Endothelial cell of umbilical vein (primary cell): ENCODE measurements at regions not wholly inside any gene's neighbourhood (a gene's known extent, or its start where the extent isn't known, plus 50 kb on each side); places are given as distances from the start of the nearest gene placed in this dataset.

ENCODE experiments used
- BruUV-seq: library from RNA; stranded (reverse); fragments of 400-500 nt; replicated peaks from 2 replicates; lab custom pipeline; 2021; lab: Mats Ljungman, UMichigan
- CTCF ChIA-PET: fragments of 300-600, 350-600 bp; sonication (Branson Sonifier 250); formaldehyde crosslinking; loops from one replicate; lab custom pipeline; 2021; ENCODE audit warnings: antibody characterized with exemption, inconsistent platforms; lab: Charles Lee
- POLR2A ChIA-PET: fragments of 300-600, 350-600 bp; sonication (Branson Sonifier 250); formaldehyde crosslinking; loops from one replicate; lab custom pipeline; 2021; ENCODE audit warnings: antibody characterized with exemption, inconsistent platforms; lab: Charles Lee
- DNase-seq: peaks from one replicate; pipeline ENCODE4 v3.0.0-alpha.2; 2011; ENCODE audit warnings: low read depth, low spot score
- FAIRE-seq: peaks from 2 replicates; lab custom pipeline; 2011; peaks lifted over from hg19 to GRCh38; lab: Jason Lieb, UNC
- H2AFZ ChIP-seq: 2 replicates; pipeline ENCODE4 v1.6.0; 2012; ENCODE audit warnings: low read depth, low read length, control low read depth, inconsistent platforms
- H3K27ac ChIP-seq: 2 replicates; pipeline ENCODE4 v1.5.1; 2011; ENCODE audit warnings: low read depth, mild to moderate bottlenecking, control low read depth, low read length, moderate library complexity; ENCODE audit not compliant: insufficient read depth
- H3K27me3 ChIP-seq, 2 experiments: 2 replicates each; pipeline versions ENCODE4 v1.6.0 to v1.6.1; 2011; ENCODE audit warnings: low read length in 2 of 2, mixed read lengths in 1 of 2; ENCODE audit not compliant: control insufficient read depth in 2 of 2, insufficient read depth in 2 of 2
- H3K36me3 ChIP-seq, 2 experiments: 2 replicates in 1 of 2; 3 replicates in 1 of 2; pipeline ENCODE4 v1.5.1; 2011; ENCODE audit warnings: low read length in 2 of 2, mild to moderate bottlenecking in 1 of 2, moderate library complexity in 1 of 2; ENCODE audit not compliant: control insufficient read depth in 2 of 2, insufficient read depth in 2 of 2; ENCODE audit errors: extremely low read depth in 1 of 2
- H3K4me1 ChIP-seq: 3 replicates; pipeline ENCODE4 v1.5.1; 2011; ENCODE audit warnings: mild to moderate bottlenecking, low read length; ENCODE audit not compliant: control insufficient read depth, insufficient read depth; ENCODE audit errors: extremely low read depth
- H3K4me2 ChIP-seq: 2 replicates; pipeline ENCODE4 v1.6.1; 2011; ENCODE audit warnings: low read length, control low read depth, mixed read lengths; ENCODE audit not compliant: insufficient read depth
- H3K4me3 ChIP-seq, 3 experiments: fragments of 200-600 bp in 1 of 3; sonication (generic), shearing (Covaris generic) in 1 of 3; replicated peaks in 1 of 3; 2 replicates each; pipeline ENCODE4 v1.5.1; 2011 to 2016; ENCODE audit warnings: control low read depth in 3 of 3, low read length in 3 of 3, mild to moderate bottlenecking in 2 of 3, inconsistent platforms in 1 of 3, low read depth in 1 of 3, moderate library complexity in 1 of 3; ENCODE audit not compliant: insufficient read depth in 1 of 3
- H3K79me2 ChIP-seq: 2 replicates; pipeline ENCODE4 v1.6.0; 2012; ENCODE audit warnings: low read length, inconsistent platforms; ENCODE audit not compliant: control insufficient read depth, insufficient read depth
- H3K9ac ChIP-seq: replicated peaks from 2 replicates; pipeline ENCODE3; 2011; ENCODE audit warnings: low read length, control low read depth; ENCODE audit not compliant: insufficient read depth; ENCODE audit errors: extremely low read depth
- H3K9me1 ChIP-seq: replicated peaks from 3 replicates; pipeline ENCODE4 v1.6.0; 2011; ENCODE audit warnings: mild to moderate bottlenecking, low read length; ENCODE audit not compliant: control insufficient read depth, insufficient read depth; ENCODE audit errors: extremely low read depth
- H3K9me3 ChIP-seq: replicated peaks from 2 replicates; pipeline ENCODE4 v1.5.1; 2012; ENCODE audit warnings: low read length, inconsistent platforms; ENCODE audit not compliant: control insufficient read depth, insufficient read depth
- H4K20me1 ChIP-seq: replicated peaks from 2 replicates; pipeline ENCODE3; 2011; ENCODE audit warnings: mild to moderate bottlenecking, low read length; ENCODE audit not compliant: control insufficient read depth, insufficient read depth; ENCODE audit errors: extremely low read depth
- CTCF ChIP-seq, 2 donors: IDR thresholded peaks; 1 replicate in 1 of 2; 2 replicates in 1 of 2; pipeline ENCODE4 v1.5.1; 2011; ENCODE audit warnings: low read length in 2 of 2, mild to moderate bottlenecking in 2 of 2, moderate library complexity in 2 of 2, control low read depth in 1 of 2, inconsistent platforms in 1 of 2, low read depth in 1 of 2; ENCODE audit not compliant: insufficient read depth in 1 of 2; ENCODE audit errors: extremely low read depth in 1 of 2
- EZH2 ChIP-seq: IDR thresholded peaks from 2 replicates; pipeline ENCODE4 v1.6.1; 2012; ENCODE audit warnings: borderline replicate concordance, low read depth, mild to moderate bottlenecking, moderate library complexity, low read length, inconsistent platforms; ENCODE audit not compliant: severe bottlenecking
- FOS ChIP-seq: IDR thresholded peaks from 2 replicates; pipeline ENCODE4 v1.6.1; 2011; ENCODE audit warnings: mild to moderate bottlenecking, low read length, moderate library complexity, borderline replicate concordance; ENCODE audit not compliant: insufficient read depth
- GATA2 ChIP-seq: IDR thresholded peaks from 2 replicates; pipeline ENCODE4 v1.7.0; 2011; ENCODE audit warnings: low read depth, mild to moderate bottlenecking, moderate library complexity, mixed read lengths, low read length; ENCODE audit not compliant: insufficient read length, insufficient read depth
- JUN ChIP-seq: IDR thresholded peaks from 2 replicates; pipeline ENCODE4 v1.6.1; 2011; ENCODE audit warnings: borderline replicate concordance, low read depth; ENCODE audit not compliant: insufficient read length, insufficient read depth
- MAX ChIP-seq: IDR thresholded peaks from 2 replicates; pipeline ENCODE4 v1.6.1; 2011; ENCODE audit not compliant: insufficient read depth, insufficient read length
- MYC ChIP-seq: IDR thresholded peaks from one replicate; pipeline ENCODE4 v1.6.1; 2011; ENCODE audit warnings: mild to moderate bottlenecking, low read depth, low read length
- POLR2A ChIP-seq: IDR thresholded peaks from 2 replicates; pipeline ENCODE4 v1.6.1; 2012; ENCODE audit warnings: low read depth, mild to moderate bottlenecking, control low read depth, low read length
- POLR2AphosphoS5 ChIP-seq: IDR thresholded peaks from 2 replicates; pipeline ENCODE4 v1.6.1; 2012; ENCODE audit warnings: low read depth, mild to moderate bottlenecking, control low read depth, low read length, moderate library complexity; ENCODE audit not compliant: insufficient read depth
- dilution Hi-C: fragments of 300-500 bp; cut with MboI; formaldehyde crosslinking; loops from one replicate; pipeline ENCODE4 v1.15.0; 2019; ENCODE audit warnings: low sequenced_read_pairs; ENCODE audit not compliant: extremely low pct_ligation_motif_present
- intact Hi-C: fragments of 100-400 bp; cut with micrococcal nuclease; formaldehyde crosslinking; loops from one replicate; pipeline ENCODE4 v1.10.0; 2022

- H3K36me3 ChIP-seq = no peaks in the 10 kb centered on the region
- FAIRE-seq (no peak), DNase-seq (no peak)
- H2AFZ ChIP-seq = no peak overlapping the region
- CTCF ChIA-PET = no interaction called here
- H3K9me1 ChIP-seq = no peaks in the 10 kb centered on the region
- H4K20me1 ChIP-seq = no peaks in the 10 kb centered on the region
- no peak overlapping the region for H3K9ac ChIP-seq
- no peak for TF ChIP-seq FOS
- TF ChIP-seq CTCF (IDR thresholded peaks at IDR 0.05; ENCODE audit: extremely low read depth in 1 of 2, insufficient read depth in 1 of 2, low read depth in 1 of 2, low read length in 2 of 2) = no peak
- no peak for TF ChIP-seq POLR2A
- TF ChIP-seq MAX = no peak
- no peak for TF ChIP-seq MYC
- TF ChIP-seq POLR2AphosphoS5 = no peak
- no peak for TF ChIP-seq GATA2
- TF ChIP-seq EZH2 = no peak
- no peak for TF ChIP-seq JUN
- no peak overlapping the region for H3K4me2 ChIP-seq
- H3K9me3 ChIP-seq = no peaks in the 10 kb centered on the region
- H3K79me2 ChIP-seq = no peaks in the 10 kb centered on the region
- dilution Hi-C loops (no loop called here), intact Hi-C loops (no loop called here)
- H3K27me3 ChIP-seq = no peaks in the 10 kb centered on the region
- no peak overlapping the region for H3K4me3 ChIP-seq
- POLR2A ChIA-PET = no interaction called here
- no TSS peak for BruUV-seq
- H3K27ac ChIP-seq = no peak overlapping the region
- no peaks in the 10 kb centered on the region for H3K4me1 ChIP-seq
Measured at GRCh38 chr3:117219296-117219695, 509.7 kb downstream of the TUSC7 start.
